ENCODE measurements at regions not wholly inside any gene's neighbourhood (a gene's known extent, or its start where the extent isn't known, plus 50 kb on each side); places are given as distances from the start of the nearest gene placed in this dataset.

DNA sequence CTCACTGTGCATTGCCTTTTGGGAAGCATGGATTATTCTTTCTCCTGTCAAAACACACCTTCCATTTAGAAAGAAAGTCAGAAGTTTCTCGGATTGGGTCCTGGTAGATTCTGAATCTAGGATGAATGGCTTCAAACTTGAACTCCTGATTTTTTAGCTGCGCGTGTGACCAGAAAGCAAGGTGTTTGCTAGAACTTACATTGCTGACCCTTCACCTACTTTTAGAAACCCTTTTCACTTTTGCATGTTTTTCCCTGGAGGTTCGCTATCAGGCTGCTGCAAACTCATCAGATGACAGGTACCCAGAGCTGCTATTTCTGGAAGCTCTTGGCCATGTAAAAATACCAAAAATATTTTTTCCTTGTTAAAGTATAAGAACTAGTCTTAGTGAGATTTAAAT lies 132.0 kb downstream of the QPCT start:
- H3K4me1 ChIP-seq: peaks cover 0 to 7% (median 0%) of the 10 kb centered on the region in 4 donors
- 70% methylated on average over 3 of the region's 4 CpGs for WGBS (ENCODE audit: insufficient coverage, low coverage, low lambda C conversion rate, missing lambda C conversion rate)
- no peaks in the 10 kb centered on the region for H3K9me3 ChIP-seq
- intact Hi-C loops (cut with DNase I): no loop called here
- H3K27me3 ChIP-seq: no peaks in the 10 kb centered on the region
- TF ChIP-seq, protein P1, sequence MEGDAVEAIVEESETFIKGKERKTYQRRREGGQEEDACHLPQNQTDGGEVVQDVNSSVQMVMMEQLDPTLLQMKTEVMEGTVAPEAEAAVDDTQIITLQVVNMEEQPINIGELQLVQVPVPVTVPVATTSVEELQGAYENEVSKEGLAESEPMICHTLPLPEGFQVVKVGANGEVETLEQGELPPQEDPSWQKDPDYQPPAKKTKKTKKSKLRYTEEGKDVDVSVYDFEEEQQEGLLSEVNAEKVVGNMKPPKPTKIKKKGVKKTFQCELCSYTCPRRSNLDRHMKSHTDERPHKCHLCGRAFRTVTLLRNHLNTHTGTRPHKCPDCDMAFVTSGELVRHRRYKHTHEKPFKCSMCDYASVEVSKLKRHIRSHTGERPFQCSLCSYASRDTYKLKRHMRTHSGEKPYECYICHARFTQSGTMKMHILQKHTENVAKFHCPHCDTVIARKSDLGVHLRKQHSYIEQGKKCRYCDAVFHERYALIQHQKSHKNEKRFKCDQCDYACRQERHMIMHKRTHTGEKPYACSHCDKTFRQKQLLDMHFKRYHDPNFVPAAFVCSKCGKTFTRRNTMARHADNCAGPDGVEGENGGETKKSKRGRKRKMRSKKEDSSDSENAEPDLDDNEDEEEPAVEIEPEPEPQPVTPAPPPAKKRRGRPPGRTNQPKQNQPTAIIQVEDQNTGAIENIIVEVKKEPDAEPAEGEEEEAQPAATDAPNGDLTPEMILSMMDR (IDR thresholded peaks at IDR 0.05): no peak
- no peak for TF ChIP-seq POLR2A (IDR thresholded peaks at IDR 0.05)
- H3K36me3 ChIP-seq: no peaks in the 10 kb centered on the region
- peak overlapping the region in 1 of 3 donors; percentile 40 for H3K27ac ChIP-seq
- DNase-seq (no peak), ATAC-seq (peak; percentile 25 to 56 (median 38))
- no peak overlapping the region for H3K4me3 ChIP-seq

DNA sequence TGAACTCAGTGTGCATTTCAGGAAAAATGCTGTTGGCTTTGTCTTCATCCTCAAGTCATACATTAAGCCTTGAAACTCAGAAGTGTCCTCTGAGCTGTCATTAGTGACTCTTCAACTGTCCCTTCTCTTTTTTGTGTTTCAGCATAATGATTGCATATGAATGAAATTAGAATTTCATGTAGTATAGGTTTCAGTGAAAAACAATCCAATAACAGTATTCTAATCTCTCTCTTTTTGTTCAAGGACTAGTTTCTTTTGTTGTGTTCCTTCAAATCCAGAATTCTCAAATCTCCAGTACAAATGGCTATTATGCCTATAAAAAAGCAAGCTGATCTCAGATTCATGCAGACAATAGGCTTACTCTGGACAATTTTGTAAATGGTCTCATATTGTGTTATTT lies 133.5 kb downstream of the QPCT start:
- intact Hi-C loops (cut with DNase I): no loop called here
- Histone ChIP-seq H3K4me1 (no peaks in the 10 kb centered on the region), H3K36me3 (no peaks in the 10 kb centered on the region), H3K27ac (no peak overlapping the region), H3K27me3 (no peaks in the 10 kb centered on the region), H3K9me3 (no peaks in the 10 kb centered on the region), H3K4me3 (no peak overlapping the region)
- TF ChIP-seq, protein P1 (IDR thresholded peaks at IDR 0.05): no peak
- no peak for TF ChIP-seq POLR2A (IDR thresholded peaks at IDR 0.05)
- DNase-seq (no peak), ATAC-seq (no peak)

DNA sequence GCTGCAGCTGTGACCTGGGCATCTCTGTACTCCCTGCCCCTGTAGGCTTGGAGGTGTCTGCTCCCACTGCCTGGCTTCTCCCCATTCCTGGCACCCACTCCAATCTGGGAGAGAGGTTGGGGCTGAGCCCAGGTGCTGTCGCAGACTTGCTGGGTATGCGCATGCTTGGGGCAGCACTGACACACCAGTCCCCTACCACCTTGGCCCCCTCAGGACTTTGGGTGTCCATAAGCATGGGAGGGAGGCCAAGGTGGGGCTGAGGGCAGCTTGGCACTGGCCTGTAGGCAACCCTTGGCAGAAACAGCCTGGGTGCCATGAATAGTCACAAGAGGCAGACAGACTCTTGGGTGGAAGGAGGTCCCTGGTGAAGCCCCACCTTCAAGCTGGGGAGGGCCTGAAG lies 136.8 kb downstream of the QPCT start:
- peak in 1 of 4 donors; percentile 13 for ATAC-seq
- no peak for DNase-seq
- no peaks in the 10 kb centered on the region for H3K36me3 ChIP-seq

DNA sequence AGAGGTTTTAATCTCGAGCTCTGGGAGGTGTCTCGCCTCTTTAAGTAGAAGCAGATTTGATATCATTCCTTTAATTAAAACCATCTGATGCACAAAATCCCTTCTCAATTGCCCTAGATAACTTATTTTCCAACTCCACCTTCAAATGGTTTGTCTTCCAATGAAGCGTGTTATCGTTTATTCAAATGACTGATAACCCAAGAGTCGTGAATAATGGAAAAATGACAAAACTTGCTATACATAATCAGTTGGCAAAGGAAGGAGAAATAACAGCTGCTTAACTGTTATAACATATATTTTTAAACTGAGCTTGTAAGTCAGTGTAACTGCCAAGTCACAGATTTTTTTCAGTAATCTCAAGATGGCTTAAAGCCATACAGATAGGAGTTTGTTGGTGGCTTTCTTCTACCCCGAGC lies 144.6 kb downstream of the QPCT start:
- Histone ChIP-seq H3K4me1 (no peaks in the 10 kb centered on the region), H3K9me3 (no peaks in the 10 kb centered on the region), H3K27ac (no peak overlapping the region), H3K36me3 (no peaks in the 10 kb centered on the region), H3K27me3 (no peaks in the 10 kb centered on the region), H3K4me3 (no peak overlapping the region)
- intact Hi-C loops (cut with DNase I): no loop called here
- TF ChIP-seq, protein P1 (IDR thresholded peaks at IDR 0.05): no peak
- TF ChIP-seq POLR2A (IDR thresholded peaks at IDR 0.05): no peak
- DNase-seq (no peak), ATAC-seq (no peak)
- WGBS (ENCODE audit: insufficient coverage, low coverage, low lambda C conversion rate, missing lambda C conversion rate): 73% methylated on average over 6 of the region's 6 CpGs

More for the DNA sequence above, 136.8 kb downstream of the QPCT start:
- no peaks in the 10 kb centered on the region for H3K4me1 ChIP-seq
- TF ChIP-seq, protein P1 (IDR thresholded peaks at IDR 0.05): no peak
- no peak for TF ChIP-seq POLR2A (IDR thresholded peaks at IDR 0.05)
- no peak overlapping the region for H3K27ac ChIP-seq
- no peak overlapping the region for H3K4me3 ChIP-seq
- H3K9me3 ChIP-seq: no peaks in the 10 kb centered on the region
- H3K27me3 ChIP-seq: no peaks in the 10 kb centered on the region
- intact Hi-C loops (cut with DNase I): no loop called here
- no CpG with 5 or more reads among the region's 2 CpGs for WGBS (ENCODE audit: insufficient coverage, low coverage, low lambda C conversion rate, missing lambda C conversion rate)

DNA sequence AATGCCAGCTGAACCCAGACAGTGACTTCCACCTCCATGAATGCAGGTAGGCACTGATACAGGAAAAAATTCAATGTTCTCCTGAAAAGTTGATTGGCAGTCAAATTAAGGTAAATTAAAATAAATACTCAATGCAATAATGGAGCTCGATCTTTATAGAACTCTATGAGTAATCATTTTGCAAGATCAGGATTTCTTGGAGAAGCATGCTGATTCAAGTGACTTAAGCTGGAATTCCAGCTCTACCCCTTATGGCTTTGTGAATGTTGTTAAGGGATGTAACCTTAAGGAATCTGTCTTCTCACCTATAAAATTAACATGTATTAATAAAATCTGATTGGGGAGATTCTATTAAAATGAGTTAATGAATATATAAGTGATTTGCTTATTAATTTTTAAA lies 145.1 kb downstream of the QPCT start:
- TF ChIP-seq POLR2A (IDR thresholded peaks at IDR 0.05): no peak
- intact Hi-C loops (cut with DNase I): no loop called here
- Histone ChIP-seq H3K4me1 (no peaks in the 10 kb centered on the region), H3K27me3 (no peaks in the 10 kb centered on the region), H3K27ac (no peak overlapping the region), H3K36me3 (no peaks in the 10 kb centered on the region), H3K4me3 (no peak overlapping the region), H3K9me3 (no peaks in the 10 kb centered on the region)
- 54% methylated on average over 1 of the region's 1 CpG for WGBS (ENCODE audit: insufficient coverage, low coverage, low lambda C conversion rate, missing lambda C conversion rate)
- DNase-seq (no peak), ATAC-seq (no peak)
